BE2C (cell line): ENCODE measurements at regions not wholly inside any gene's neighbourhood (a gene's known extent, or its start where the extent isn't known, plus 50 kb on each side); places are given as distances from the start of the nearest gene placed in this dataset.

Experiments used
- DNase-seq: peaks from one replicate; pipeline ENCODE4 v3.0.0-alpha.2; 2020
- H3K27me3 ChIP-seq: fragments of 250-450 bp; sonication (Bioruptor Pico); 2 replicates; pipeline ENCODE4 v1.5.1; 2020; ENCODE audit warnings: mild to moderate bottlenecking
- H3K36me3 ChIP-seq: fragments of 250-450 bp; sonication (Bioruptor Pico); 2 replicates; pipeline ENCODE4 v1.5.1; 2020; ENCODE audit warnings: mild to moderate bottlenecking
- H3K4me1 ChIP-seq: fragments of 250-450 bp; sonication (Bioruptor Pico); 2 replicates; pipeline ENCODE4 v1.5.1; 2020
- H3K4me3 ChIP-seq: 2 replicates; pipeline ENCODE4 v1.5.1; 2011; ENCODE audit warnings: low read depth, low read length
- H3K9me3 ChIP-seq: fragments of 250-450 bp; sonication (Bioruptor Pico); 2 replicates; pipeline ENCODE4 v1.5.1; 2020
- CTCF ChIP-seq: IDR thresholded peaks from 2 replicates; pipeline ENCODE4 v1.5.1; 2012; ENCODE audit warnings: mild to moderate bottlenecking, low read depth, low read length

- H3K9me3 ChIP-seq = no peaks in the 10 kb centered on the region
- no peak for DNase-seq
- TF ChIP-seq CTCF = no peak
- no peaks in the 10 kb centered on the region for H3K36me3 ChIP-seq
- H3K4me1 ChIP-seq = peaks cover 13% of the 10 kb centered on the region
- no peak overlapping the region for H3K4me3 ChIP-seq
- no peaks in the 10 kb centered on the region for H3K27me3 ChIP-seq
These were observed 351.3 kb downstream of the TMEM121 start for GRCh38 chr14:105877645-105878044.

- Histone ChIP-seq H3K36me3 (no peaks in the 10 kb centered on the region), H3K4me3 (no peak overlapping the region), H3K27me3 (no peaks in the 10 kb centered on the region), H3K9me3 (no peaks in the 10 kb centered on the region), H3K4me1 (peaks cover 13% of the 10 kb centered on the region)
- no peak for TF ChIP-seq CTCF
- no peak for DNase-seq
These were observed 351.7 kb downstream of the TMEM121 start for GRCh38 chr14:105878125-105878524.

- no peak for TF ChIP-seq CTCF
- Histone ChIP-seq H3K27me3 (no peaks in the 10 kb centered on the region), H3K4me1 (peaks cover 13% of the 10 kb centered on the region), H3K36me3 (no peaks in the 10 kb centered on the region), H3K9me3 (no peaks in the 10 kb centered on the region), H3K4me3 (no peak overlapping the region)
- DNase-seq = no peak
These were observed 352.2 kb downstream of the TMEM121 start for GRCh38 chr14:105878554-105878953.

GRCh38 chr14:105879503-105879866, 353.1 kb downstream of the TMEM121 start:
- H3K27me3 ChIP-seq = no peaks in the 10 kb centered on the region

GRCh38 chr14:105879867-105880561, 353.6 kb downstream of the TMEM121 start:
- Histone ChIP-seq H3K27me3 (no peaks in the 10 kb centered on the region), H3K36me3 (no peaks in the 10 kb centered on the region), H3K4me3 (no peak overlapping the region; the same call in 1 of the 2 replicates), H3K9me3 (no peaks in the 10 kb centered on the region), H3K4me1 (peaks cover 13% of the 10 kb centered on the region)
- TF ChIP-seq CTCF = no peak
- peak; percentile 78 for DNase-seq

More at GRCh38 chr14:105879503-105879866, 353.1 kb downstream of the TMEM121 start:
- Histone ChIP-seq H3K9me3 (no peaks in the 10 kb centered on the region), H3K4me3 (no peak overlapping the region; the same call in 1 of the 2 replicates), H3K36me3 (no peaks in the 10 kb centered on the region), H3K4me1 (peaks cover 13% of the 10 kb centered on the region)
- no peak for DNase-seq
- TF ChIP-seq CTCF = no peak

GRCh38 chr14:105880616-105881015, 354.2 kb downstream of the TMEM121 start:
- DNase-seq = no peak
- H3K4me3 ChIP-seq = no peak overlapping the region
- peaks cover 13% of the 10 kb centered on the region for H3K4me1 ChIP-seq
- no peaks in the 10 kb centered on the region for H3K27me3 ChIP-seq
- no peaks in the 10 kb centered on the region for H3K36me3 ChIP-seq
- H3K9me3 ChIP-seq = no peaks in the 10 kb centered on the region
- TF ChIP-seq CTCF = no peak
